ENCODE measurements at regions not wholly inside any gene's neighbourhood (a gene's known extent, or its start where the extent isn't known, plus 50 kb on each side); places are given as distances from the start of the nearest gene placed in this dataset.
"Not testable (repeated sequence)": the region's sequence is repeated elsewhere in the genome, so short reads cannot be mapped to it uniquely, and the experiment has no call there.

- DNase-seq (ENCODE audit: low spot score): no peak
Observed at GRCh38 chr3:87719060-87719459, 339.7 kb downstream of the CGGBP1 start.

GRCh38 chr3:87710511-87710910, 348.3 kb downstream of the CGGBP1 start:
- DNase-seq (ENCODE audit: low spot score): no peak

- DNase-seq (ENCODE audit: low spot score): no peak
Observed at GRCh38 chr3:87710028-87710427, 348.8 kb downstream of the CGGBP1 start.

GRCh38 chr3:87706176-87706575, 352.6 kb downstream of the CGGBP1 start:
- no peak for DNase-seq (ENCODE audit: low spot score)

- no peak for DNase-seq (ENCODE audit: low spot score)
Observed at GRCh38 chr3:87702600-87702999, 356.2 kb downstream of the CGGBP1 start.

- DNase-seq (ENCODE audit: low spot score): no peak
Observed at GRCh38 chr3:87696124-87697013, 362.4 kb downstream of the CGGBP1 start.

- no peak for DNase-seq (ENCODE audit: low spot score)
Observed at GRCh38 chr3:87694678-87695077, 364.1 kb downstream of the CGGBP1 start.

- no peak for DNase-seq (ENCODE audit: low spot score)
Observed at GRCh38 chr3:87691109-87691508, 367.7 kb downstream of the CGGBP1 start.

- not testable (repeated sequence) for DNase-seq (ENCODE audit: low spot score)
Observed at GRCh38 chr3:87678984-87679660, 379.7 kb downstream of the CGGBP1 start.

GRCh38 chr3:87674397-87675161, 384.2 kb downstream of the CGGBP1 start:
- DNase-seq (ENCODE audit: low spot score): no peak

GRCh38 chr3:87673132-87673531, 385.7 kb downstream of the CGGBP1 start:
- DNase-seq (ENCODE audit: low spot score): no peak

- no peak for DNase-seq (ENCODE audit: low spot score)
Observed at GRCh38 chr3:87654184-87654583, 377.8 kb upstream of the POU1F1 start.

- DNase-seq (ENCODE audit: low spot score): not testable (repeated sequence)
Observed at GRCh38 chr3:87653138-87653537, 376.8 kb upstream of the POU1F1 start.

- DNase-seq (ENCODE audit: low spot score): no peak
Observed at GRCh38 chr3:87634426-87634825, 358.0 kb upstream of the POU1F1 start.

- no peak for DNase-seq (ENCODE audit: low spot score)
Observed at GRCh38 chr3:87627316-87627715, 350.9 kb upstream of the POU1F1 start.

- DNase-seq (ENCODE audit: low spot score): no peak
Observed at GRCh38 chr3:87626546-87626945, 350.2 kb upstream of the POU1F1 start.

GRCh38 chr3:87625876-87626275, 349.5 kb upstream of the POU1F1 start:
- DNase-seq (ENCODE audit: low spot score): no peak

- no peak for DNase-seq (ENCODE audit: low spot score)
Observed at GRCh38 chr3:87624860-87625259, 348.5 kb upstream of the POU1F1 start.

GRCh38 chr3:87621667-87622066, 345.3 kb upstream of the POU1F1 start:
- DNase-seq (ENCODE audit: low spot score): no peak

GRCh38 chr3:87615506-87615905, 339.1 kb upstream of the POU1F1 start:
- DNase-seq (ENCODE audit: low spot score): no peak

GRCh38 chr3:87614998-87615397, 338.6 kb upstream of the POU1F1 start:
- no peak for DNase-seq (ENCODE audit: low spot score)

- no peak for DNase-seq (ENCODE audit: low spot score)
Observed at GRCh38 chr3:87607234-87607633, 330.9 kb upstream of the POU1F1 start.

- no peak for DNase-seq (ENCODE audit: low spot score)
Observed at GRCh38 chr3:87595798-87596197, 319.4 kb upstream of the POU1F1 start.

Measured in hepatic stellate cell (primary cell).